ENCODE measurements at regions not wholly inside any gene's neighbourhood (a gene's known extent, or its start where the extent isn't known, plus 50 kb on each side); places are given as distances from the start of the nearest gene placed in this dataset.

- no peak for DNase-seq
- no peaks in the 10 kb centered on the region for H3K36me3 ChIP-seq (replicated peaks in 1 of 2)
- no peak for TF ChIP-seq POLR2A (IDR thresholded peaks at IDR 0.05)
- TF ChIP-seq, protein P1, sequence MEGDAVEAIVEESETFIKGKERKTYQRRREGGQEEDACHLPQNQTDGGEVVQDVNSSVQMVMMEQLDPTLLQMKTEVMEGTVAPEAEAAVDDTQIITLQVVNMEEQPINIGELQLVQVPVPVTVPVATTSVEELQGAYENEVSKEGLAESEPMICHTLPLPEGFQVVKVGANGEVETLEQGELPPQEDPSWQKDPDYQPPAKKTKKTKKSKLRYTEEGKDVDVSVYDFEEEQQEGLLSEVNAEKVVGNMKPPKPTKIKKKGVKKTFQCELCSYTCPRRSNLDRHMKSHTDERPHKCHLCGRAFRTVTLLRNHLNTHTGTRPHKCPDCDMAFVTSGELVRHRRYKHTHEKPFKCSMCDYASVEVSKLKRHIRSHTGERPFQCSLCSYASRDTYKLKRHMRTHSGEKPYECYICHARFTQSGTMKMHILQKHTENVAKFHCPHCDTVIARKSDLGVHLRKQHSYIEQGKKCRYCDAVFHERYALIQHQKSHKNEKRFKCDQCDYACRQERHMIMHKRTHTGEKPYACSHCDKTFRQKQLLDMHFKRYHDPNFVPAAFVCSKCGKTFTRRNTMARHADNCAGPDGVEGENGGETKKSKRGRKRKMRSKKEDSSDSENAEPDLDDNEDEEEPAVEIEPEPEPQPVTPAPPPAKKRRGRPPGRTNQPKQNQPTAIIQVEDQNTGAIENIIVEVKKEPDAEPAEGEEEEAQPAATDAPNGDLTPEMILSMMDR (IDR thresholded peaks at IDR 0.05) = no peak
- H3K27ac ChIP-seq = no peak overlapping the region
- H3K4me3 ChIP-seq = no peak overlapping the region
- intact Hi-C loops (cut with DNase I) = no loop called here
- H3K9me3 ChIP-seq (replicated peaks in 1 of 3) = no peaks in the 10 kb centered on the region
- H3K4me1 ChIP-seq (replicated peaks in 1 of 2) = no peaks in the 10 kb centered on the region
- no peaks in the 10 kb centered on the region for H3K27me3 ChIP-seq
- 0 to 67% (median 31%) methylated on average over 1 of the region's 1 CpG for WGBS, 4 donors
Measured at GRCh38 chr3:162441716-162442115, 945.1 kb downstream of the OTOL1 start.

- no peaks in the 10 kb centered on the region for H3K4me1 ChIP-seq (replicated peaks in 1 of 2)
- H3K27ac ChIP-seq = no peak overlapping the region
- intact Hi-C loops (cut with DNase I) = no loop called here
- H3K4me3 ChIP-seq = no peak overlapping the region
- TF ChIP-seq POLR2A (IDR thresholded peaks at IDR 0.05) = no peak
- TF ChIP-seq, protein P1 (IDR thresholded peaks at IDR 0.05) = no peak
- no peaks in the 10 kb centered on the region for H3K27me3 ChIP-seq
- H3K9me3 ChIP-seq (replicated peaks in 1 of 3) = no peaks in the 10 kb centered on the region
- DNase-seq = no peak
- H3K36me3 ChIP-seq (replicated peaks in 1 of 2) = no peaks in the 10 kb centered on the region
Measured at GRCh38 chr3:162443376-162443775, 946.8 kb downstream of the OTOL1 start.

DNA sequence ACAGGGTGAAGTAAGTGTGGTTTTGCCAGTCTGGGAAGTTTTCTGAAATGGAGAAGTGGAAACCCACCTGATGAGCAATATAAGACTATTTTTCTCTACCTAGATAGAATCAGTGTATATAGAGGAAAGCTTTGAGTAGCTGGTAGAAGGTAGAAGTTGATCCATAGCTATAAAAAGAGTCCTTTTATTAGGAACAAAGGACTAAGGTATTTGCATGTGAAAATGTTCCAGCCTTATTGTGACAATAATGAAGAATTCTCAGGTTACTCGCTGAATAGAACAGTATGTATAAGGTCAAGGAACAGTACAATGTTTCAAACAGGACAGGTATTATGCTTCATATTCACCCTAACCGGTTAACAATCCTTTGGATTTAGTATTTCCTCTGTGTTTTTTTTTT lies 972.2 kb downstream of the OTOL1 start:
- no peak for DNase-seq
- intact Hi-C loops (cut with DNase I) = no loop called here
- H3K36me3 ChIP-seq (replicated peaks in 1 of 2) = no peaks in the 10 kb centered on the region

DNA sequence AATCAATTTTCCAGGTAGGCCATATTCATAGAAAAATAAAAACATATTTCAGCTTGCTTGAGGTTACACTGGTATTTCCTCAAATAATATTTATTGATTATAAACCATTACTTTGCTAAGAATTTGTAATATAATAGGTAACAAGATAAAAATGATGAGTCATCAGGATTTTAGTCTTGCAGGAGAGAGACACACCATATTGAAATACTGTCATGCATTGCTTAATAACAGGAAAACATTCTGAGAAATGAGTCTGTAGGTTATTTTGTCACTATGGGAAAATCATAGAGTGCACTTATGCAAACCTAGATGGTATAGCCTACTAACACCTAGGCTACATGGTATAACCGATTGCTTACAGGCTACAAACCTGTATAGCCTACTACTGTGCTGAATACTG lies 990.5 kb downstream of the OTOL1 start:
- TF ChIP-seq, protein P1 (IDR thresholded peaks at IDR 0.05) = no peak
- TF ChIP-seq POLR2A (IDR thresholded peaks at IDR 0.05) = no peak
- Histone ChIP-seq H3K4me3 (no peak overlapping the region), H3K27ac (no peak overlapping the region), H3K36me3 (replicated peaks in 1 of 2) (no peaks in the 10 kb centered on the region), H3K9me3 (replicated peaks in 1 of 3) (no peaks in the 10 kb centered on the region), H3K4me1 (replicated peaks in 1 of 2) (no peaks in the 10 kb centered on the region), H3K27me3 (no peaks in the 10 kb centered on the region)
- intact Hi-C loops (cut with DNase I) = no loop called here
- WGBS, 4 donors = 83 to 94% (median 89%) methylated on average over 1 of the region's 1 CpG
- no peak for DNase-seq

More for the DNA sequence above, 972.2 kb downstream of the OTOL1 start:
- H3K9me3 ChIP-seq (replicated peaks in 1 of 3) = no peaks in the 10 kb centered on the region
- TF ChIP-seq, protein P1 (IDR thresholded peaks at IDR 0.05) = no peak
- no peak for TF ChIP-seq POLR2A (IDR thresholded peaks at IDR 0.05)
- H3K4me3 ChIP-seq = no peak overlapping the region
- H3K27ac ChIP-seq = no peak overlapping the region
- H3K27me3 ChIP-seq = no peaks in the 10 kb centered on the region
- 81 to 93% (median 83%) methylated on average over 2 of the region's 2 CpGs for WGBS, 4 donors
- no peaks in the 10 kb centered on the region for H3K4me1 ChIP-seq (replicated peaks in 1 of 2)
